ENCODE measurements at regions not wholly inside any gene's neighbourhood (a gene's known extent, or its start where the extent isn't known, plus 50 kb on each side); places are given as distances from the start of the nearest gene placed in this dataset.
A peak's percentile ranks its signal among the peaks of the same experiment; 100 is the strongest.

- no peaks in the 10 kb centered on the region for H4K20me1 ChIP-seq (replicated peaks; ENCODE audit: insufficient read depth)
- Mint-ChIP-seq H3K9me3 (no peaks in the 10 kb centered on the region), H3K36me3 (ENCODE audit: low read depth) (no peaks in the 10 kb centered on the region), H3K4me3 (no peak overlapping the region), H3K27ac (no peak overlapping the region), H3K4me1 (peaks cover 13% of the 10 kb centered on the region; the same call in 2 of the 3 replicates), H3K27me3 (ENCODE audit: insufficient read depth, low read depth, poor library complexity) (no peaks in the 10 kb centered on the region)
- no peak overlapping the region for H3K4me2 ChIP-seq
- no peaks in the 10 kb centered on the region for H3K27me3 ChIP-seq (ENCODE audit: insufficient read depth)
- no peaks in the 10 kb centered on the region for H3F3A ChIP-seq (replicated peaks; ENCODE audit: low read depth)
- H3K9me2 ChIP-seq (ENCODE audit: insufficient read depth), result peaks cover 10% of the 10 kb centered on the region; the same call in 1 of the 2 replicates
- DNase-seq (ENCODE audit: low spot score), result no peak
- H3K4me1 ChIP-seq (ENCODE audit: insufficient read depth), result no peaks in the 10 kb centered on the region
- H3K4me3 ChIP-seq, result no peak overlapping the region
- no peaks in the 10 kb centered on the region for H3K79me2 ChIP-seq (replicated peaks; ENCODE audit: insufficient read depth)
- H3K27ac ChIP-seq (ENCODE audit: low read depth), result no peak overlapping the region
- ATAC-seq, result peak; percentile 62
- TF ChIP-seq ZNF114 (CRISPR knock-in tag; IDR thresholded peaks at IDR 0.05), result no peak
- no peak for TF ChIP-seq JUNB (IDR thresholded peaks at IDR 0.05; ENCODE audit: unreplicated experiment)
- no peak for TF ChIP-seq NANOG (IDR thresholded peaks at IDR 0.05; ENCODE audit: borderline replicate concordance)
- no peaks in the 10 kb centered on the region for H3K36me3 ChIP-seq (ENCODE audit: insufficient read depth)
- H2AFZ ChIP-seq, result no peak overlapping the region
Measured at GRCh38 chr3:159062734-159063410, 261.0 kb downstream of the MFSD1 start.

DNA sequence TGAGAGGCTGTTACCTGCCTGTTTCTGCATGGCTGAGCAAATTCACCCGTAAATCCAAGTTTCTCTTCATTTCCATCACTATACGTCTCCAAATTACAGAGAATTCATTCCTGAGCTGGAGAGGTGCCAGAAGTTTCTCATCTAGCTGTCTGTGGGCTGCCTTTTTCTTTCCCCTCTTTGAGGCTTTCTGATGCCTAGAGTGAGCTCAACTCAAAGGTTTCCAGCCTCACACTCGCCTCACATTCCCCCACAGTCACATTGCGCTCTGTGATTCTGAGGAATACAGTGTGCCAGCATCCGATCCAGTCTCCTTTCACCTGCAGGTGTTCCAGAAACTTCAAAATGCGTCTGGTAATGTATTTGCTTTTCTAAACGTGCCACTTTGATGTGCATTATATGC is 267.2 kb downstream of the MFSD1 start, which contains the start of gene IQCJ:
Gene IQCJ, plus strand, starts transcription at position 229 of the 400 bp plus-strand sequence.
- TF ChIP-seq EZH2phosphoT487 (IDR thresholded peaks at IDR 0.05; ENCODE audit: unreplicated experiment), result no peak
- no peak for TF ChIP-seq ZNF331 (CRISPR knock-in tag; IDR thresholded peaks at IDR 0.05; ENCODE audit: low read depth)
- no peak for TF ChIP-seq NANOG (IDR thresholded peaks at IDR 0.05; ENCODE audit: borderline replicate concordance)
- no peak for TF ChIP-seq POLR2AphosphoS5 (IDR thresholded peaks at IDR 0.05; ENCODE audit: low read depth)
- no peak for TF ChIP-seq ETS1 (IDR thresholded peaks at IDR 0.05)
- TF ChIP-seq, protein P1, sequence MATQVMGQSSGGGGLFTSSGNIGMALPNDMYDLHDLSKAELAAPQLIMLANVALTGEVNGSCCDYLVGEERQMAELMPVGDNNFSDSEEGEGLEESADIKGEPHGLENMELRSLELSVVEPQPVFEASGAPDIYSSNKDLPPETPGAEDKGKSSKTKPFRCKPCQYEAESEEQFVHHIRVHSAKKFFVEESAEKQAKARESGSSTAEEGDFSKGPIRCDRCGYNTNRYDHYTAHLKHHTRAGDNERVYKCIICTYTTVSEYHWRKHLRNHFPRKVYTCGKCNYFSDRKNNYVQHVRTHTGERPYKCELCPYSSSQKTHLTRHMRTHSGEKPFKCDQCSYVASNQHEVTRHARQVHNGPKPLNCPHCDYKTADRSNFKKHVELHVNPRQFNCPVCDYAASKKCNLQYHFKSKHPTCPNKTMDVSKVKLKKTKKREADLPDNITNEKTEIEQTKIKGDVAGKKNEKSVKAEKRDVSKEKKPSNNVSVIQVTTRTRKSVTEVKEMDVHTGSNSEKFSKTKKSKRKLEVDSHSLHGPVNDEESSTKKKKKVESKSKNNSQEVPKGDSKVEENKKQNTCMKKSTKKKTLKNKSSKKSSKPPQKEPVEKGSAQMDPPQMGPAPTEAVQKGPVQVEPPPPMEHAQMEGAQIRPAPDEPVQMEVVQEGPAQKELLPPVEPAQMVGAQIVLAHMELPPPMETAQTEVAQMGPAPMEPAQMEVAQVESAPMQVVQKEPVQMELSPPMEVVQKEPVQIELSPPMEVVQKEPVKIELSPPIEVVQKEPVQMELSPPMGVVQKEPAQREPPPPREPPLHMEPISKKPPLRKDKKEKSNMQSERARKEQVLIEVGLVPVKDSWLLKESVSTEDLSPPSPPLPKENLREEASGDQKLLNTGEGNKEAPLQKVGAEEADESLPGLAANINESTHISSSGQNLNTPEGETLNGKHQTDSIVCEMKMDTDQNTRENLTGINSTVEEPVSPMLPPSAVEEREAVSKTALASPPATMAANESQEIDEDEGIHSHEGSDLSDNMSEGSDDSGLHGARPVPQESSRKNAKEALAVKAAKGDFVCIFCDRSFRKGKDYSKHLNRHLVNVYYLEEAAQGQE (IDR thresholded peaks at IDR 0.05; ENCODE audit: unreplicated experiment), result no peak
- Histone ChIP-seq H3F3A (replicated peaks; ENCODE audit: low read depth) (no peaks in the 10 kb centered on the region), H3K4me2 (peak within 1 kb of the TSS; percentile 41; the same call in 1 of the 2 replicates), H3K4me1 (ENCODE audit: insufficient read depth) (no peaks in the 10 kb centered on the region; the same call in none of the 2 replicates), H3K27me3 (ENCODE audit: insufficient read depth) (no peaks in the 10 kb centered on the region), H2AFZ (peak within 1 kb of the TSS; percentile 87), H3K9me2 (ENCODE audit: insufficient read depth) (peaks cover 10% of the 10 kb centered on the region; the same call in 1 of the 2 replicates), H3K27ac (ENCODE audit: low read depth) (no peak within 1 kb of the TSS), H3K79me2 (replicated peaks; ENCODE audit: insufficient read depth) (no peaks in the 10 kb centered on the region), H4K20me1 (replicated peaks; ENCODE audit: insufficient read depth) (no peaks in the 10 kb centered on the region), H3K4me3 (no peak within 1 kb of the TSS), H3K36me3 (ENCODE audit: insufficient read depth) (no peaks in the 10 kb centered on the region)
- Mint-ChIP-seq H3K9me3 (no peaks in the 10 kb centered on the region), H3K27ac (no peak within 1 kb of the TSS), H3K27me3 (ENCODE audit: insufficient read depth, low read depth, poor library complexity) (peaks cover 2% of the 10 kb centered on the region), H3K4me1 (peaks cover 18% of the 10 kb centered on the region), H3K4me3 (no peak within 1 kb of the TSS), H3K36me3 (ENCODE audit: low read depth) (no peaks in the 10 kb centered on the region)
- peak; percentile 23 for DNase-seq (ENCODE audit: low spot score)
- peak; percentile 25; the same call in 1 of the 3 replicates for ATAC-seq
